ENCODE measurements at regions not wholly inside any gene's neighbourhood (a gene's known extent, or its start where the extent isn't known, plus 50 kb on each side); places are given as distances from the start of the nearest gene placed in this dataset.
"Not testable (repeated sequence)": the region's sequence is repeated elsewhere in the genome, so short reads cannot be mapped to it uniquely, and the experiment has no call there.

- H3K27ac ChIP-seq (ENCODE audit: low read depth, low read length): no peak overlapping the region
- no peaks in the 10 kb centered on the region for H3K27me3 ChIP-seq (ENCODE audit: control insufficient read depth, insufficient read depth, low read length)
- peak in 1 of 6 donors; percentile 54 for DNase-seq (ENCODE audit: low read depth in 4 of 6, low spot score in 6 of 6)
- no CpG with 5 or more reads among the region's 2 CpGs for WGBS (ENCODE audit: insufficient coverage)
- H3K36me3 ChIP-seq (ENCODE audit: control insufficient read depth, insufficient read depth, low read length): no peaks in the 10 kb centered on the region
- H3K4me1 ChIP-seq (ENCODE audit: control insufficient read depth, insufficient read depth, low read length): no peaks in the 10 kb centered on the region
- H3K4me3 ChIP-seq (ENCODE audit: low read depth, low read length): no peak overlapping the region
- H3K9me3 ChIP-seq (ENCODE audit: control insufficient read depth, insufficient read depth, low read length): no peaks in the 10 kb centered on the region
Observed at GRCh38 chr10:60476451-60476850, 86.8 kb upstream of the ANK3 start.

DNA sequence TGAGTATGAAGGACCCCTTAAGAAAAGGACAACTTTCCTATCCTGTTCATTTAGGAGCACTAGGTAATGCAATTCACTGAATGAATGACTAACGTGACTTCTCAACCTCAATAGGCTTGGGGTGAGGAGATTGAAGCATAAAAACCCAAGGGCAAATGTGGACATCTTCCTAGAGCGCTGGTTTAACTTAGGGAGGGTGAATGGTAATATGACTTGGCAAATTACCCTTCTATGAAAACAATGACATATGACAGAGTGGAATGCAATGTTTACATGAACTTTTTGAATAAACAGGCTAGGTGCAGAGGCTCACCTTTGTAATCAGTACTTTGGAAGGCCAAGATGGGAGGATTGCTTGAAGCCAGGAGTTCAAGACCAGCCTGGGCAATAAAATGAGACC lies 83.9 kb upstream of the ANK3 start:
- WGBS (ENCODE audit: insufficient coverage): no CpG with 5 or more reads among the region's 2 CpGs

GRCh38 chr10:60470091-60470490 lies 80.4 kb upstream of the ANK3 start:
- no peaks in the 10 kb centered on the region for H3K27me3 ChIP-seq (ENCODE audit: control insufficient read depth, insufficient read depth, low read length)

More for the DNA sequence above, 83.9 kb upstream of the ANK3 start:
- no peaks in the 10 kb centered on the region for H3K27me3 ChIP-seq (ENCODE audit: control insufficient read depth, insufficient read depth, low read length)
- no peaks in the 10 kb centered on the region for H3K9me3 ChIP-seq (ENCODE audit: control insufficient read depth, insufficient read depth, low read length)
- H3K36me3 ChIP-seq (ENCODE audit: control insufficient read depth, insufficient read depth, low read length): no peaks in the 10 kb centered on the region
- no peaks in the 10 kb centered on the region for H3K4me1 ChIP-seq (ENCODE audit: control insufficient read depth, insufficient read depth, low read length)
- no peak overlapping the region for H3K27ac ChIP-seq (ENCODE audit: low read depth, low read length)
- no peak overlapping the region for H3K4me3 ChIP-seq (ENCODE audit: low read depth, low read length)
- no peak for DNase-seq (ENCODE audit: low read depth in 4 of 6, low spot score in 6 of 6)

DNA sequence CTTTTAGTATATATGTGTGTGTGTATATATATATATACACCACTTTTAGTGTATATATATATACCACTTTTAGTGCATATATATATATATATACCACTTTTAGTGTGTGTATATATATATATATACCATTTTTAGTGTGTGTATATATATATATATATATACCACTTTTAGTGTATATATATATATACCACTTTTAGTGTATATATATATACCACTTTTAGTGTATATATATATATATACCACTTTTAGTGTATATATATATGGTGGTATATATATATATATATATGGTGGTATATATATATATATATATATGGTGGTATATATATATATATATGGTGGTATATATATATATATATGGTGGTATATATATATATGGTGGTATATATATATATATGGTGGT lies 79.5 kb upstream of the ANK3 start:
- not testable (repeated sequence) for H3K4me3 ChIP-seq (ENCODE audit: low read depth, low read length); H3K36me3 ChIP-seq (ENCODE audit: control insufficient read depth, insufficient read depth, low read length); DNase-seq (ENCODE audit: low read depth in 4 of 6, low spot score in 6 of 6); H3K27ac ChIP-seq (ENCODE audit: low read depth, low read length); H3K27me3 ChIP-seq (ENCODE audit: control insufficient read depth, insufficient read depth, low read length); H3K9me3 ChIP-seq (ENCODE audit: control insufficient read depth, insufficient read depth, low read length); H3K4me1 ChIP-seq (ENCODE audit: control insufficient read depth, insufficient read depth, low read length)

More at GRCh38 chr10:60470091-60470490, 80.4 kb upstream of the ANK3 start:
- DNase-seq (ENCODE audit: low read depth in 4 of 6, low spot score in 6 of 6): peak in 1 of 6 donors; percentile 63
- Histone ChIP-seq H3K4me3 (ENCODE audit: low read depth, low read length) (no peak overlapping the region), H3K36me3 (ENCODE audit: control insufficient read depth, insufficient read depth, low read length) (no peaks in the 10 kb centered on the region), H3K4me1 (ENCODE audit: control insufficient read depth, insufficient read depth, low read length) (no peaks in the 10 kb centered on the region), H3K9me3 (ENCODE audit: control insufficient read depth, insufficient read depth, low read length) (no peaks in the 10 kb centered on the region), H3K27ac (ENCODE audit: low read depth, low read length) (no peak overlapping the region)
- WGBS (ENCODE audit: insufficient coverage): no CpG with 5 or more reads among the region's 5 CpGs

- 75% methylated on average over 1 of the region's 3 CpGs for WGBS (ENCODE audit: insufficient coverage)
- H3K4me3 ChIP-seq (ENCODE audit: low read depth, low read length): no peak overlapping the region
- DNase-seq (ENCODE audit: low read depth in 4 of 6, low spot score in 6 of 6): no peak
- no peaks in the 10 kb centered on the region for H3K4me1 ChIP-seq (ENCODE audit: control insufficient read depth, insufficient read depth, low read length)
- no peaks in the 10 kb centered on the region for H3K9me3 ChIP-seq (ENCODE audit: control insufficient read depth, insufficient read depth, low read length)
- no peaks in the 10 kb centered on the region for H3K36me3 ChIP-seq (ENCODE audit: control insufficient read depth, insufficient read depth, low read length)
- H3K27ac ChIP-seq (ENCODE audit: low read depth, low read length): no peak overlapping the region
- no peaks in the 10 kb centered on the region for H3K27me3 ChIP-seq (ENCODE audit: control insufficient read depth, insufficient read depth, low read length)
Observed at GRCh38 chr10:60467202-60467546, 77.5 kb upstream of the ANK3 start.

DNA sequence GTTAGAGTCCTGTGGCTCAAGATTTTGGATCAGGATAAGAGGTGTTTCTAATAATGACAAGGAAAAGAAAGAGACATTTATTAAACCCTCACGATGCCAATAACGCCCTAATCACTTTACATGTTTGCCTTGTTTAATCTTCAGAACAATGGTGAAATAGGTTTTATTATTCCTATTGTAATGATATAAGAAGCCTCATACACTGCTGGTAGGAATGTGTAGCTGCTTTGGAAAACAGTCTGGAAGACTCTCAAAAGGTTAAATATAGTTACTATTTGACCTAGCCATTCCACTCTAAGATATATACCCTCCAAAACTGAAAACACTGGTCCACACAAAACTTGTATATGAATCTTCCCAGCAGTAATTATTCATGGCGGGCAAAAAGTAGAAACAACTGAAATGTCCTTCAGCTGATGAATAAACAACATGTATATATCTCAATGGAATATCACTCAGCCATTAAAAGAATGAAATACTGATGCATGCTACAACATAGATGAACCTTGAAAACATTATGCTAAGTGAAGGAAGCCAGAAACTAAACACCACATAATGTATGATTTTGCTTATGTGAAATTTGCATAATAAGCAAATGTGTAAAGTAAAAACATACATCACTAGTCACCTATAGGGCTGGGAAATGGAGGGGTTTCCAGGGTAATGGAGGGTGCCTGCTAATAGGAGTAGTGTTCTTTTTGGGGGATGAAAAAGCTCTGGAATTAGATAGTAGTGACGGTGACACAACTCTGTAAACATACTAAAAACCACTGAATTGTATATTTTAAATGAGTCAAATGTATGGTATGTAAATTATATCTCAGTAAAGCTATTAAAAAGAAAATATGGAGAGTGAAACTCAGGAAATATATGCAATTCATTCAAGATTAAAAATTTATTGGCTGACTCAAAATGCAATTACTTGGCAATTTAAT lies 76.9 kb upstream of the ANK3 start:
- Histone ChIP-seq H3K4me1 (ENCODE audit: control insufficient read depth, insufficient read depth, low read length) (no peaks in the 10 kb centered on the region), H3K4me3 (ENCODE audit: low read depth, low read length) (no peak overlapping the region), H3K27me3 (ENCODE audit: control insufficient read depth, insufficient read depth, low read length) (no peaks in the 10 kb centered on the region), H3K9me3 (ENCODE audit: control insufficient read depth, insufficient read depth, low read length) (no peaks in the 10 kb centered on the region), H3K36me3 (ENCODE audit: control insufficient read depth, insufficient read depth, low read length) (no peaks in the 10 kb centered on the region), H3K27ac (ENCODE audit: low read depth, low read length) (no peak overlapping the region)
- DNase-seq (ENCODE audit: low read depth in 4 of 6, low spot score in 6 of 6): no peak
- no CpG with 5 or more reads among the region's 4 CpGs for WGBS (ENCODE audit: insufficient coverage)

DNA sequence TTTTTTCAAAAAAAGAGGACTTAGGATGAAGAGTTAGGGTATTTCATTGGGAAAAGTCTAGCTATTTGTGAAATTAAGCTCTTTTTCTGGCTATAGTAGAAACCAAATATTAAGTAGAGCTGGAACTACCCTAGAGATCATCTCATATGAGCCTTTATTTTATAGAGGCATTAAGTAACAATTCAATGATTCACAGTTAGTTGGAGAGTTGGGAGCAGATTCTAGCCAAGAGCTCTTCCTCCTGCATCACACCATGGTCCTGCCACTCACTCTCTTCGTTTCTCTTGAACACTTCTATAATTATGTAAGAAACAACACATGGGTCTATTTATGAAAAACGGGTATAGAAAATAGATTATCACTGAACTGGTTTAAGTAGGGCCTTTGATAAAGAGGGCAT lies 76.1 kb upstream of the ANK3 start:
- H3K27ac ChIP-seq (ENCODE audit: low read depth, low read length): no peak overlapping the region
- H3K27me3 ChIP-seq (ENCODE audit: control insufficient read depth, insufficient read depth, low read length): no peaks in the 10 kb centered on the region
- no peak for DNase-seq (ENCODE audit: low read depth in 4 of 6, low spot score in 6 of 6)
- H3K4me1 ChIP-seq (ENCODE audit: control insufficient read depth, insufficient read depth, low read length): no peaks in the 10 kb centered on the region
- H3K9me3 ChIP-seq (ENCODE audit: control insufficient read depth, insufficient read depth, low read length): no peaks in the 10 kb centered on the region
- H3K36me3 ChIP-seq (ENCODE audit: control insufficient read depth, insufficient read depth, low read length): no peaks in the 10 kb centered on the region
- WGBS (ENCODE audit: insufficient coverage): no CpG with 5 or more reads among the region's 2 CpGs
- no peak overlapping the region for H3K4me3 ChIP-seq (ENCODE audit: low read depth, low read length)

DNA sequence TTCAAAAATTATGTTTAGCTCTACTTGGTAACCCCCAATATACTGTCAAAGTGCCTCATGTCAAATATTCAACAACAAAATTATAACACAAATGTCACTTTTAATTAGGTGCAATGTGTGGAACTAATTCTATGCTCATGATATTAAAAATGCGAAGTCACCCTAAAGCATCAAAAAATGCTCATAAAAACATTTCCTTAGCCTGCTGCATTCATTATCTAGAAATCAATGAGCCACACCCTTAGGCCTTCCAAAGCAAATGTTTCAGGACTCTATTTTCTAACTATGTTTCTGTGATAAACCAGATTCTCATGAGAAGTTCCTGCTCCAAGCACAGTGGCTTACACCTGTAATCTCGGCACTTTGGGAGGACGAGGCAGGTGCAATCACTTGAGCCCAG lies 75.0 kb upstream of the ANK3 start:
- Histone ChIP-seq H3K27me3 (ENCODE audit: control insufficient read depth, insufficient read depth, low read length) (no peaks in the 10 kb centered on the region), H3K4me3 (ENCODE audit: low read depth, low read length) (no peak overlapping the region), H3K9me3 (ENCODE audit: control insufficient read depth, insufficient read depth, low read length) (no peaks in the 10 kb centered on the region), H3K36me3 (ENCODE audit: control insufficient read depth, insufficient read depth, low read length) (no peaks in the 10 kb centered on the region), H3K27ac (ENCODE audit: low read depth, low read length) (no peak overlapping the region), H3K4me1 (ENCODE audit: control insufficient read depth, insufficient read depth, low read length) (no peaks in the 10 kb centered on the region)
- DNase-seq (ENCODE audit: low read depth in 4 of 6, low spot score in 6 of 6): no peak
- WGBS (ENCODE audit: insufficient coverage): 97% methylated on average over 2 of the region's 3 CpGs

GRCh38 chr10:60463746-60464145 lies 74.1 kb upstream of the ANK3 start:
- no peaks in the 10 kb centered on the region for H3K27me3 ChIP-seq (ENCODE audit: control insufficient read depth, insufficient read depth, low read length)
- no peak overlapping the region for H3K27ac ChIP-seq (ENCODE audit: low read depth, low read length)
- H3K9me3 ChIP-seq (ENCODE audit: control insufficient read depth, insufficient read depth, low read length): no peaks in the 10 kb centered on the region
- no peak overlapping the region for H3K4me3 ChIP-seq (ENCODE audit: low read depth, low read length)
- H3K4me1 ChIP-seq (ENCODE audit: control insufficient read depth, insufficient read depth, low read length): no peaks in the 10 kb centered on the region
- DNase-seq (ENCODE audit: low read depth in 4 of 6, low spot score in 6 of 6): peak in 1 of 6 donors; percentile 76
- no peaks in the 10 kb centered on the region for H3K36me3 ChIP-seq (ENCODE audit: control insufficient read depth, insufficient read depth, low read length)

GRCh38 chr10:60461688-60462087 lies 72.0 kb upstream of the ANK3 start:
- no peak for DNase-seq (ENCODE audit: low read depth in 4 of 6, low spot score in 6 of 6)
- WGBS (ENCODE audit: insufficient coverage): 57% methylated on average over 1 of the region's 7 CpGs
- Histone ChIP-seq H3K36me3 (ENCODE audit: control insufficient read depth, insufficient read depth, low read length) (no peaks in the 10 kb centered on the region), H3K4me3 (ENCODE audit: low read depth, low read length) (no peak overlapping the region), H3K9me3 (ENCODE audit: control insufficient read depth, insufficient read depth, low read length) (no peaks in the 10 kb centered on the region), H3K27ac (ENCODE audit: low read depth, low read length) (no peak overlapping the region), H3K4me1 (ENCODE audit: control insufficient read depth, insufficient read depth, low read length) (no peaks in the 10 kb centered on the region), H3K27me3 (ENCODE audit: control insufficient read depth, insufficient read depth, low read length) (no peaks in the 10 kb centered on the region)

Data from spinal cord (tissue), 9 donors.